GM12878 (cell line): ENCODE measurements at regions not wholly inside any gene's neighbourhood (a gene's known extent, or its start where the extent isn't known, plus 50 kb on each side); places are given as distances from the start of the nearest gene placed in this dataset.

Experiments
- ATAC-seq: fragments of 200-7000 bp; cut with Tn5 transposase; 3 replicates; pipeline ENCODE4 v1.9.1; 2020; ENCODE audit warnings: mild to moderate bottlenecking, moderate library complexity
- BruUV-seq: library from RNA; stranded (reverse); fragments of 400-500 nt; replicated peaks from 2 replicates; lab custom pipeline; 2021; lab: Mats Ljungman, UMichigan
- CTCF ChIA-PET: fragments of 300-600 bp; sonication (Branson Sonifier 250); formaldehyde crosslinking; extraction: SDS; loops from one replicate; lab custom pipeline; 2021; ENCODE audit warnings: inconsistent platforms; lab: Yijun Ruan, JAX
- POLR2A ChIA-PET: fragments of 350-600 bp; formaldehyde crosslinking; extraction: SDS; loops from one replicate; lab custom pipeline; 2021; ENCODE audit warnings: inconsistent platforms; lab: Charles Lee
- RAD21 ChIA-PET: fragments of 300-600 bp; sonication (Branson Sonifier 250); formaldehyde crosslinking; loops from one replicate; lab custom pipeline; 2023; ENCODE audit warnings: antibody characterized with exemption; ENCODE audit not compliant: unreplicated experiment; lab: Charles Lee
- SMC1A ChIA-PET: fragments of 300-600 bp; sonication (Branson Sonifier 250); formaldehyde crosslinking; loops from one replicate; lab custom pipeline; 2023; ENCODE audit not compliant: unreplicated experiment, uncharacterized antibody; lab: Charles Lee
- DNase-seq: peaks from one replicate; pipeline ENCODE4 v3.0.0-alpha.2; 2011; ENCODE audit warnings: low read depth, low spot score
- FAIRE-seq: peaks from 3 replicates; lab custom pipeline; 2011; peaks lifted over from hg19 to GRCh38; lab: Jason Lieb, UNC
- H2AFZ ChIP-seq: 2 replicates; pipeline ENCODE4 v1.6.0; 2011; ENCODE audit warnings: low read depth, low read length, control low read depth; ENCODE audit not compliant: control insufficient read depth
- H3K27ac ChIP-seq: 2 replicates; pipeline ENCODE4 v1.5.1; 2011; ENCODE audit warnings: control low read depth; ENCODE audit not compliant: control insufficient read depth, insufficient read depth
- H3K27me3 ChIP-seq, 2 experiments: replicated peaks in 1 of 2; 2 replicates each; pipeline versions ENCODE4 v1.6.0 to v1.6.1; 2011; ENCODE audit warnings: low read length in 1 of 2; ENCODE audit not compliant: control insufficient read depth in 2 of 2, insufficient read depth in 2 of 2
- H3K36me3 ChIP-seq, 2 experiments: 2 replicates each; pipeline ENCODE4 v1.5.1; 2011; ENCODE audit warnings: low read length in 1 of 2; ENCODE audit not compliant: control insufficient read depth in 2 of 2, insufficient read depth in 2 of 2
- H3K4me1 ChIP-seq: 2 replicates; pipeline ENCODE4 v1.6.1; 2011; ENCODE audit warnings: mild to moderate bottlenecking, low read length, moderate library complexity, mixed read lengths; ENCODE audit not compliant: control insufficient read depth, insufficient read depth
- H3K4me2 ChIP-seq: 2 replicates; pipeline ENCODE4 v1.6.0; 2011; ENCODE audit warnings: control low read depth; ENCODE audit not compliant: control insufficient read depth, insufficient read depth
- H3K4me3 ChIP-seq: fragments of 200-600 bp; sonication (generic); 2 replicates; pipeline ENCODE4 v1.5.1; 2016
- H3K79me2 ChIP-seq: 2 replicates; pipeline ENCODE4 v1.6.0; 2011; ENCODE audit warnings: low read length; ENCODE audit not compliant: control insufficient read depth, insufficient read depth
- H3K9ac ChIP-seq: 2 replicates; pipeline ENCODE4 v1.8.0; 2011; ENCODE audit warnings: low read length, control low read depth, mixed read lengths; ENCODE audit not compliant: control insufficient read depth, insufficient read depth
- H3K9me3 ChIP-seq: replicated peaks from 3 replicates; pipeline ENCODE4 v1.5.1; 2011; ENCODE audit warnings: mild to moderate bottlenecking, low read length; ENCODE audit not compliant: control insufficient read depth, insufficient read depth
- H4K20me1 ChIP-seq: 2 replicates; pipeline ENCODE4 v1.6.0; 2011; ENCODE audit not compliant: control insufficient read depth, insufficient read depth
- BHLHE40 ChIP-seq, 2 experiments: fragments of 450-650 bp in 1 of 2; IDR thresholded peaks; 2 replicates each; pipeline ENCODE4 v1.6.1; 2011 to 2017; ENCODE audit warnings: low read depth in 2 of 2, borderline replicate concordance in 1 of 2, improper control_type of control experiment in 1 of 2, low read length in 1 of 2, mild to moderate bottlenecking in 1 of 2
- CBX3 ChIP-seq: fragments of 200-600 bp; sonication (generic); IDR thresholded peaks from 2 replicates; pipeline ENCODE4 v1.6.1; 2016; ENCODE audit warnings: low read depth, borderline replicate concordance
- HDAC2 ChIP-seq: fragments of 200-600 bp; sonication (generic); IDR thresholded peaks from 2 replicates; pipeline ENCODE4 v1.6.1; 2017
- IRF4 ChIP-seq: IDR thresholded peaks from 2 replicates; pipeline ENCODE4 v1.6.1; 2011; ENCODE audit warnings: low read depth, low read length
- KAT2A ChIP-seq: conservative IDR thresholded peaks from 2 replicates; pipeline ENCODE4 v1.6.1; 2011; ENCODE audit warnings: low read depth, low read length; ENCODE audit not compliant: control insufficient read depth
- MEF2B ChIP-seq: fragments of 450-650 bp; IDR thresholded peaks from 2 replicates; pipeline ENCODE4 v1.6.1; 2018; ENCODE audit warnings: mild to moderate bottlenecking, moderate library complexity; ENCODE audit not compliant: partially characterized antibody, poor library complexity, severe bottlenecking
- MTA2 ChIP-seq: fragments of 450-650 bp; IDR thresholded peaks from 2 replicates; pipeline ENCODE4 v1.6.1; 2016; ENCODE audit warnings: low read depth, mild to moderate bottlenecking, moderate library complexity
- RFX5 ChIP-seq: IDR thresholded peaks from 2 replicates; pipeline ENCODE4 v1.6.1; 2011; ENCODE audit warnings: low read depth, low read length, improper control_type of control experiment
- RUNX3 ChIP-seq: IDR thresholded peaks from 2 replicates; pipeline ENCODE4 v1.6.1; 2012; ENCODE audit warnings: low read length, inconsistent platforms
- SIX5 ChIP-seq: IDR thresholded peaks from 2 replicates; pipeline ENCODE4 v1.6.1; 2011; ENCODE audit warnings: mild to moderate bottlenecking, low read depth, low read length, moderate library complexity; ENCODE audit not compliant: severe bottlenecking
- WGBS: methylation state at CpG from one replicate; pipeline ENCODE4 v1.1.6; 2016; ENCODE audit warnings: low lambda C conversion rate; ENCODE audit not compliant: insufficient replicate concordance, insufficient coverage; ENCODE audit errors: missing lambda C conversion rate; 5-methylcytosine and 5-hydroxymethylcytosine counted together
- in situ Hi-C: fragments of 300-500 bp; cut with MboI; formaldehyde crosslinking; loops from 9 replicates; pipeline ENCODE4 v1.14.3; 2018; ENCODE audit warnings: mixed read lengths
- intact Hi-C: fragments of 100-400 bp; cut with micrococcal nuclease; formaldehyde crosslinking; loops from one replicate; pipeline ENCODE4 v1.14.2; 2022; ENCODE audit not compliant: unreplicated experiment

DNA sequence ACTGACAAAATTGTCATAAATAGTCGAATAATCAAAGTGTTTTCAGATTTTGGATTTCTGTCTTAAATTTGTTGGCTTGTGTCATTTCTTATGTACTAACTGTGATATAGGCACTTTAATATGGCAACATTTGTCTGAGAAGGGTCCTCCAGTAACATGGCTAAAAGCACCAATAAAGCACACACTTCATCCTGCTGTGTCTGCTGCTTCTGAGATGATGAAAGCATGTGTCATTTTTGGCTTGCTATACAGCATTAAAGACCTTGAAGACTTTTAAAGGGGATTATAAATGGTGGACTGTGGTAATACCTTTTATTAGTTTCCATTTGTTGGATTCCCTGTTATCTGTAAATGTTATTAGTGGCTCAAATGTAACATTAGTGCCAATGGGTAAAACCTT, 551.8 kb upstream of the GRID2 start:
- no peaks in the 10 kb centered on the region for H3K79me2 ChIP-seq
- in situ Hi-C loops (no loop called here), intact Hi-C loops (no loop called here)
- H2AFZ ChIP-seq, result no peak overlapping the region
- H3K9me3 ChIP-seq, result no peaks in the 10 kb centered on the region
- ATAC-seq, result no peak
- H3K9ac ChIP-seq, result no peak overlapping the region
- TF ChIP-seq HDAC2, result no peak
- TF ChIP-seq SIX5, result no peak
- no peak for TF ChIP-seq BHLHE40 (IDR thresholded peaks at IDR 0.05; ENCODE audit: borderline replicate concordance in 1 of 2, low read depth in 2 of 2, low read length in 1 of 2)
- no peak for TF ChIP-seq KAT2A
- TF ChIP-seq RUNX3, result no peak
- TF ChIP-seq MEF2B, result no peak
- TF ChIP-seq RFX5, result no peak
- no peak for TF ChIP-seq IRF4
- H4K20me1 ChIP-seq, result no peaks in the 10 kb centered on the region
- no peak overlapping the region for H3K27ac ChIP-seq
- no peak overlapping the region for H3K4me3 ChIP-seq
- H3K4me2 ChIP-seq, result no peak overlapping the region
- no peaks in the 10 kb centered on the region for H3K36me3 ChIP-seq
- ChIA-PET SMC1A (no interaction called here), CTCF (no interaction called here), POLR2A (no interaction called here), RAD21 (no interaction called here)
- no TSS peak for BruUV-seq
- WGBS, result 0% methylated on average over 1 of the region's 1 CpG
- H3K27me3 ChIP-seq, result no peaks in the 10 kb centered on the region
- H3K4me1 ChIP-seq, result no peaks in the 10 kb centered on the region
- FAIRE-seq, result no peak
- no peak for DNase-seq

DNA sequence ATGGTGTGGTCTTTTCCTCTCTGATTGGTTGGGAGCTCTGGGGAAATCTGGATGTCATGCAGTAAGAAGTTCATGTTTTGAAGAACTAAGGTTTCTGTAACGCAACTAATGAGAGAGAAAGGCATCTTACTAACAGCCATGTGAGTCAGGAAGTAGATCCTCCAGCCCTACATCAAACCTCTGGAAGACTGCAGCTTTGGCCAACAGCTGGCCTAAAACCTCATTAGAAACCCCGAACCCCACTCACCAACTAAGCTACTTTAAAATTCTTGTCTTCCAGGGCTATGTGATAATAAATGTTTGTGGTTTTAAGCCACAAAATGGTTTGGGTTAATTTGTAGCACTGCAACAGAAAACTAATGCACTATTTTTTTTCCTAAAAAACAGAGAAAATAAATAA, 549.0 kb upstream of the GRID2 start:
- Histone ChIP-seq H3K36me3 (no peaks in the 10 kb centered on the region), H3K4me2 (no peak overlapping the region), H3K27me3 (no peaks in the 10 kb centered on the region), H3K4me3 (no peak overlapping the region), H3K4me1 (no peaks in the 10 kb centered on the region), H3K27ac (no peak overlapping the region), H3K79me2 (no peaks in the 10 kb centered on the region), H3K9me3 (no peaks in the 10 kb centered on the region), H3K9ac (no peak overlapping the region), H2AFZ (no peak overlapping the region), H4K20me1 (no peaks in the 10 kb centered on the region)
- BruUV-seq, result no TSS peak
- CTCF ChIA-PET, result no interaction called here
- SMC1A ChIA-PET, result no interaction called here
- intact Hi-C loops (no loop called here), in situ Hi-C loops (no loop called here)
- POLR2A ChIA-PET, result no interaction called here
- 8% methylated on average over 2 of the region's 2 CpGs for WGBS
- FAIRE-seq (no peak), ATAC-seq (no peak), DNase-seq (no peak)
- TF ChIP-seq CBX3 (no peak), MTA2 (no peak)
- RAD21 ChIA-PET, result no interaction called here
